Stimulated activated naive CD8-positive, alpha-beta T cell treated with anti-CD3 and anti-CD28 coated beads, Interleukin-15, amount 100 ng/mL, for 72 hours (primary cell): ENCODE measurements at regions not wholly inside any gene's neighbourhood (a gene's known extent, or its start where the extent isn't known, plus 50 kb on each side); places are given as distances from the start of the nearest gene placed in this dataset.
"Not testable (repeated sequence)": the region's sequence is repeated elsewhere in the genome, so short reads cannot be mapped to it uniquely, and the experiment has no call there.

ENCODE experiments used
- ATAC-seq: fragments of 150-1000 bp; cut with Tn5 transposase; 2 replicates; pipeline ENCODE4 v1.10.0; 2021; ENCODE audit warnings: mild to moderate bottlenecking, moderate library complexity
- DNase-seq, 2 donors: peaks; one replicate each; pipeline ENCODE4 v3.0.0; 2021 to 2022
- H3K27ac Mint-ChIP-seq, 2 donors: one replicate each; pipeline ENCODE4 v1.8.0; 2022; ENCODE audit warnings: mild to moderate bottlenecking in 2 of 2, mixed read lengths in 2 of 2, moderate library complexity in 2 of 2
- H3K27me3 Mint-ChIP-seq: one replicate; pipeline ENCODE4 v1.8.0; 2022; ENCODE audit warnings: mixed read lengths
- H3K4me1 Mint-ChIP-seq: one replicate; pipeline ENCODE4 v1.8.0; 2022; ENCODE audit warnings: mild to moderate bottlenecking, mixed read lengths
- H3K4me3 Mint-ChIP-seq, 2 donors: one replicate each; pipeline ENCODE4 v1.8.0; 2022; ENCODE audit warnings: mild to moderate bottlenecking in 2 of 2, mixed read lengths in 2 of 2, moderate library complexity in 1 of 2
- H3K9me3 Mint-ChIP-seq, 2 donors: one replicate each; pipeline ENCODE4 v1.8.0; 2022; ENCODE audit warnings: mixed read lengths in 2 of 2

DNA sequence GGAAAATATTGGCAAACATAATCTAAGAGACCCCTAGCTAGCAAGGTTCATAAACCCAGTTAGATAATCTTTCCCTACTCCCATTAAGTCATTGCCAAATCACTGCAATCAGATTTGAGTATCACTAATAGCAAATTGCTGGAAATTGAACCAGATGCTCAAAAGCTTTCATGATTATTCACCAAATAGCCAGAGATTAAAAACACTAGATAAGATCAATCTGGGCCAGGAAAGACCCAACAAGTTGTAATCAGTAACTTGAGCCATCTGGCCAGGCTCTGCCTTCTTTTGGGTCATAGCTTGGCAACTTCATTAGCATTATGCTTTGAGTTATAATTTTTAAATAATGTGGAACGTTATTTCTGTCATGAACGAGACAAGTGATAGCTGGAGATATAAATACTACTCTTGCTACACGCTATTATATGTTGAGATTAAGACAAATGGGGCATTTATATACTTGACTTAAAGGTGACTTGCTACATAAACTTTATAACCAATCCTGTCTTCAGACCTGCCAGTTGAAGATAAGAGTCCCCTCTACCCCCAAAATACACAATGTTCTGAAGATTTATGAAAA, 196.6 kb upstream of the EDNRA start:
- H3K27me3 Mint-ChIP-seq, result peaks cover 7% of the 10 kb centered on the region
- peaks cover 7 to 8% of the 10 kb centered on the region in 2 donors for H3K9me3 Mint-ChIP-seq
- DNase-seq, result no peak
- ATAC-seq, result no peak
- no peak overlapping the region for H3K27ac Mint-ChIP-seq
- H3K4me3 Mint-ChIP-seq, result no peak overlapping the region
- H3K4me1 Mint-ChIP-seq, result no peaks in the 10 kb centered on the region

DNA sequence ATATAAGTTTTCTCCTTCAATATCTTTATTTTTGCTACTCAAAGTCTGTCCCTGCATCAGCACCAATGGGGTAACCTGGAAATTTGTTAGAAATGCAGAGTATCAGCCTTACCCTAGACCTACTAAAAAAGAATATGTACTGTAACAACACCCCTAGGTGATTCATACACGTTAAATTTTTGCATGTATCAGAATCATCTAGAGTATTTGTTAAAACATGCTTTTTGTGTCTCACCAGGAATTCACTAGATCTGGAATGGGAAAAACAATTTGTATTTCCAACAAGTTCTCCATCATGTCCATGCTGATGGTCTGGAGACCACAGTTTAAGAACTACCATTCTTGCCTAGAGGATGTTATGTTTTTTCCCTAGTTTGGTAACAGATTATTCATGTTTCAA, 196.0 kb upstream of the EDNRA start:
- peaks cover 1 to 4% of the 10 kb centered on the region in 2 donors for H3K9me3 Mint-ChIP-seq
- no peak for DNase-seq

DNA sequence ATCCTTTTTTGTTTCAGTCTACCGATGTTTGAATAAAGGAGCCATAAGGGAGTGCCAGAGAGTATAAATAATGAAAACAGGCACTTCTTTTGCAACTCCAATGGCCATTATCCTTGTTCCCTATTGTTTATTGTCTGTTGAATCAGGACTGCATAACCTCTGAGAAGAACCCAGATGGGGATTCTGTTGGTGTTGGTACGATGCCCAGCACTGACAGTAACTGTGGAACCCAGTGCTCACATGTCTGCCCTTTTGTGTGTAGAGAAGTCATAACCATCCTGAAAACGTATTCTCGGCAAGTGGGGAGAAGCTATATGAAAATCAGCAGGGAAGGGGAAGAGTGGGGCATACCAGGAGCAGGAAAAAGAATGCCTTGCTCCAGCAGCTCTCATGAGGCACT, 195.1 kb upstream of the EDNRA start:
- Mint-ChIP-seq H3K4me3 (no peak overlapping the region), H3K27ac (no peak overlapping the region), H3K27me3 (no peaks in the 10 kb centered on the region), H3K9me3 (no peaks in the 10 kb centered on the region), H3K4me1 (no peaks in the 10 kb centered on the region)
- DNase-seq (no peak), ATAC-seq (no peak)

More for the DNA sequence above, 196.0 kb upstream of the EDNRA start:
- Mint-ChIP-seq H3K27me3 (peaks cover 2% of the 10 kb centered on the region), H3K27ac (no peak overlapping the region), H3K4me1 (no peaks in the 10 kb centered on the region), H3K4me3 (no peak overlapping the region)
- no peak for ATAC-seq

- Mint-ChIP-seq H3K9me3 (no peaks in the 10 kb centered on the region), H3K4me1 (no peaks in the 10 kb centered on the region), H3K4me3 (no peak overlapping the region), H3K27ac (no peak overlapping the region), H3K27me3 (no peaks in the 10 kb centered on the region)
- ATAC-seq, result no peak
- no peak for DNase-seq
These were observed 193.9 kb upstream of the EDNRA start for GRCh38 chr4:147286846-147287587.

DNA sequence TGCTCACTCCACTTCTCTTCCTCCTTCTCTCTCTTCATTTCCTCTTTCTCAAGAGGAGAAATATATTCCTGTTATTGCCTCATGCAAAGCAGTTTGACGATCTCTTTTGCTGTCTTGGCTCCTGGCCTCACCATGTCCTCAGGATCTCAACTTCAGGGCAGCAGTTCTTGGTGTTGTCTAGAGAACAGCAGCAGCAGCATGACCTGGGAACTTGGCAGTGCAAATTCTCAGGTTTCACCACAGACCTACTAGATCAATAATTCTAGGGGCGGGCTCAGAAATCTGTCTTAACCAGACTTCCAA, 193.4 kb upstream of the EDNRA start:
- Mint-ChIP-seq H3K4me1 (no peaks in the 10 kb centered on the region), H3K4me3 (no peak overlapping the region), H3K27me3 (no peaks in the 10 kb centered on the region), H3K27ac (no peak overlapping the region), H3K9me3 (no peaks in the 10 kb centered on the region)
- ATAC-seq (no peak), DNase-seq (no peak)

DNA sequence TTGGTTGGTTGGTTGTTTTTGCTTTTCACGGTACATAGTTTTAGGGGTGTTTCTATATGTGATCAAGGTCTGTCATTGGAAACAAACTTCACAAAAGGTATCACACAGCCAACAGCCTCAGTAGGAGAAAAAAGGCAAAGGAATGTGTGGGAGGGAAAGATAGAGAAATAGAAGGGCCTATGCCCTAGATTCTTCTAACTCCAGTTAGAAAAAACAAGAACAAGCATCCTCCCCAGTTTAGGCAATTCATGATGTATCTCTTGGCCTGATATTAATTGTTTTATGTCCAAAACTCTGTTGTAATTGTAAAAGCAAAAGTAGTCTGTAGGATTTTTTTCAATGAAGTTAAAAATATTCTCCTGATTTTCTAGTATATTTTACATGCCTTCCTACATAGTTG, 192.4 kb upstream of the EDNRA start:
- DNase-seq (no peak), ATAC-seq (no peak)
- Mint-ChIP-seq H3K27ac (no peak overlapping the region), H3K27me3 (no peaks in the 10 kb centered on the region), H3K4me3 (no peak overlapping the region), H3K4me1 (no peaks in the 10 kb centered on the region), H3K9me3 (no peaks in the 10 kb centered on the region)

GRCh38 chr4:147289181-147289580, 191.7 kb upstream of the EDNRA start:
- Mint-ChIP-seq H3K9me3 (no peaks in the 10 kb centered on the region), H3K4me3 (no peak overlapping the region), H3K4me1 (no peaks in the 10 kb centered on the region), H3K27me3 (no peaks in the 10 kb centered on the region), H3K27ac (no peak overlapping the region)
- ATAC-seq (no peak), DNase-seq (no peak)

DNA sequence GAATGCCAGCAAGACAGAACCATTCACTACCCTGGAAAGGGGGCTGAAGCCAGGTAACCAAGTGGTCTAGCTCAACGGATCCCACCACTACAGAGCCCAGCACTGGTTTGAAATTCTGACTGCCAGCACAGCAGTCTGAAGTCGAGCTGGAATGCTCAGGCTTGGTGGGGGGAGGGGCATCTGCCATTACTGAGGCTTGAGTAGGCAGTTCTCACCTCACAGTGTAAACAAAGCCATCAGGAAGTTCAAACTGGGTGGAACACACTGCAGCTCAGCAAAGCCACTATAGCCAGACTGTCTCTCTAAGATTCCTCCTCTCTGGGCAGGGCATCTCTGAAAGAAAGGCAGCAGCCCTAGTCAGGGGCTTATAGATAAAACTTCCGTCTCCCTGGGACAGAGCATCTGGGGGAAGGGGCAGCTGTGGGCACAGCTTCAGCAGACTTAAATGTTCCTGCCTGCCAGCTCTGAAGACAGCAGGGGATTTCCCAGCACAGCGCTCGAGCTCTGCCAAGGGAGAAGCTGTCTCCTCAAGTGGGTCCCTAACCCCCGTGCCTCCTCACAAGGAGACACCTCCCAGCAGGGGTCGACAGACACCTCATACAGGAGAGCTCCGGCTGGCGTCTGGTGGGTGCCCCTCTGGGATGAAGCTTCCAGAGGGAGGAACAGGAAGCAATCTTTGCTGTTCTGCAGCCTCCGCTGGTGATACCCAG, 188.1 kb upstream of the EDNRA start:
- not testable (repeated sequence) for DNase-seq, H3K27me3 Mint-ChIP-seq, ATAC-seq, H3K4me3 Mint-ChIP-seq, H3K27ac Mint-ChIP-seq, H3K4me1 Mint-ChIP-seq
- peaks cover 4 to 19% of the 10 kb centered on the region in 2 donors for H3K9me3 Mint-ChIP-seq

- H3K9me3 Mint-ChIP-seq, result peaks cover 4 to 19% of the 10 kb centered on the region in 2 donors
- not testable (repeated sequence) for H3K27me3 Mint-ChIP-seq, H3K27ac Mint-ChIP-seq, H3K4me3 Mint-ChIP-seq, H3K4me1 Mint-ChIP-seq, ATAC-seq, DNase-seq
These were observed 187.6 kb upstream of the EDNRA start for GRCh38 chr4:147293314-147293677.

GRCh38 chr4:147299205-147299604, 181.7 kb upstream of the EDNRA start:
- no peak overlapping the region for H3K27ac Mint-ChIP-seq
- no peaks in the 10 kb centered on the region for H3K27me3 Mint-ChIP-seq
- ATAC-seq (no peak), DNase-seq (no peak)
- H3K9me3 Mint-ChIP-seq, result peaks cover 4 to 19% of the 10 kb centered on the region in 2 donors
- H3K4me3 Mint-ChIP-seq, result no peak overlapping the region
- no peaks in the 10 kb centered on the region for H3K4me1 Mint-ChIP-seq

- Mint-ChIP-seq H3K4me1 (no peaks in the 10 kb centered on the region), H3K27ac (no peak overlapping the region), H3K9me3 (no peaks in the 10 kb centered on the region), H3K4me3 (no peak overlapping the region), H3K27me3 (no peaks in the 10 kb centered on the region)
- DNase-seq (no peak), ATAC-seq (no peak)
These were observed 177.6 kb upstream of the EDNRA start for GRCh38 chr4:147303174-147303872.

- no peak overlapping the region for H3K27ac Mint-ChIP-seq
- no peaks in the 10 kb centered on the region for H3K4me1 Mint-ChIP-seq
- no peak for DNase-seq
- H3K9me3 Mint-ChIP-seq, result no peaks in the 10 kb centered on the region
- no peak overlapping the region for H3K4me3 Mint-ChIP-seq
- no peaks in the 10 kb centered on the region for H3K27me3 Mint-ChIP-seq
- ATAC-seq, result no peak
These were observed 177.0 kb upstream of the EDNRA start for GRCh38 chr4:147303873-147304229.

DNA sequence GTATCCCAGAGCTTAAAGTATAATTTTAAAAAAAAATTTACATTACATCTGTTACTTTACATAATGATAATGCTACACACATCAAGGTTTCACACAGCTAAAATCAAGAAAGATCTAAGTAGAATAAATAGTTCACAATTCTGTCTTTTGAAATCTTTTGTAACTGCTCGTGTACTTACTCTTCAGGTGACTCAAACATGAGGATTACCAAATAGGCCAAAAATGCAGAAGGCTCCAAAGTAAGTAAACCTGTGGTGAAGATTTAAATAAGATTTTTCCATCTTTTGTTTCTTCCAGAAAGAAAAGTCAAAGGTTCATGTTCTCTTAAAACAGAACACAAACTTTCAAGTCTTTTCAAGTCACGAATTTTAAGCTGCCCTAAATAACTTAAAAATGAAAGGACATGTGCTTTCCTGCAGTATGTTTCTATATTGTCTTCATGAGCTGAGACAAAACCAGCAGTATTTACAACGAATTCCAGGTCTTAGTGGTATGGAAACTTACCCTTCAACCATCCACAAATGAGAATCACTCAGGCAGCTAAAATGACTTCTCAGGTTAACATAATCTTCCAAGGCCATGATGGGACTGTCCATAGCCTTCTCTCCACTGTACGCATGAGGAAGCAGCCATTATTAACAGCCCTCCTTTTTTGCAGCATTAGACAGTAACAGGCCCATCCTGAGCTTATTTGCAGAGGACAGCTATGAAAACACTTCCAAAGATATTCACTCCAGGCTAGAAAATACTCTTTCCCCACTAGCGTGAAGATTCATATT, 172.8 kb upstream of the EDNRA start:
- Mint-ChIP-seq H3K27me3 (no peaks in the 10 kb centered on the region), H3K27ac (no peak overlapping the region), H3K9me3 (no peaks in the 10 kb centered on the region), H3K4me1 (no peaks in the 10 kb centered on the region), H3K4me3 (no peak overlapping the region)
- DNase-seq (no peak), ATAC-seq (no peak)

- no peaks in the 10 kb centered on the region for H3K9me3 Mint-ChIP-seq
- H3K27me3 Mint-ChIP-seq, result no peaks in the 10 kb centered on the region
- H3K27ac Mint-ChIP-seq, result no peak overlapping the region
- H3K4me1 Mint-ChIP-seq, result no peaks in the 10 kb centered on the region
- ATAC-seq, result no peak
- DNase-seq, result no peak
- no peak overlapping the region for H3K4me3 Mint-ChIP-seq
These were observed 171.5 kb upstream of the EDNRA start for GRCh38 chr4:147309434-147309833.

DNA sequence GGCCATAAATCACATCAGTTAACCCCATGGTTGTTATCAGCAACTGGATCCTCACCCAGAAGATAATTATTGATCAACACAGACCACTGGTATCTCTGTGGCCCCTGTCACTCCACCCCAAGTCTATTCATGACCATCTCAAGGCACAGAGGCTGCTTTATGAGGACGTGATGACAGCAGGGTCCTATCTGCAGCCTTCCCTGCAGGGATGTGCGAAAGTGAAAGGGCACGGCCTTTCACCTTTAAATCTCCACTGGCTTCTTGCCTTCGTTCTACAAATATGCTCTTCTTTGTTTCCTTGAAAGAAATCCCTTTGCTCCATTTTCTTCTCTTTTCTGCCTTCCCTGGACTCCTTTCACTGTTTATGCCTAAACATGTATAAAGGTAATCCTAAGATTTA, 170.6 kb upstream of the EDNRA start:
- DNase-seq (no peak), ATAC-seq (no peak)
- no peak overlapping the region for H3K27ac Mint-ChIP-seq
- no peaks in the 10 kb centered on the region for H3K4me1 Mint-ChIP-seq
- no peaks in the 10 kb centered on the region for H3K27me3 Mint-ChIP-seq
- H3K9me3 Mint-ChIP-seq, result no peaks in the 10 kb centered on the region
- H3K4me3 Mint-ChIP-seq, result no peak overlapping the region
